Ishikawa (cell line): ENCODE measurements at regions not wholly inside any gene's neighbourhood (a gene's known extent, or its start where the extent isn't known, plus 50 kb on each side); places are given as distances from the start of the nearest gene placed in this dataset.

ENCODE experiments used
- CEBPB ChIP-seq: IDR thresholded peaks from 2 replicates; pipeline ENCODE4 v1.6.1; 2012
- FOXM1 ChIP-seq: IDR thresholded peaks from 2 replicates; pipeline ENCODE4 v1.6.1; 2012; ENCODE audit warnings: low read depth, borderline replicate concordance
- RAD21 ChIP-seq: IDR thresholded peaks from 2 replicates; pipeline ENCODE4 v1.6.1; 2012; ENCODE audit warnings: low read depth
- TCF12 ChIP-seq: IDR thresholded peaks from 2 replicates; pipeline ENCODE4 v1.6.1; 2012; ENCODE audit warnings: low read depth
- TEAD4 ChIP-seq: IDR thresholded peaks from 2 replicates; pipeline ENCODE4 v1.6.1; 2012
- TF ChIP-seq, protein P1 (sequence below): IDR thresholded peaks from 2 replicates; pipeline ENCODE4 v1.6.1; 2012
- TF ChIP-seq, protein P2 (sequence below): IDR thresholded peaks from 2 replicates; pipeline ENCODE4 v1.6.1; 2012; ENCODE audit warnings: low read depth, mild to moderate bottlenecking

DNA sequence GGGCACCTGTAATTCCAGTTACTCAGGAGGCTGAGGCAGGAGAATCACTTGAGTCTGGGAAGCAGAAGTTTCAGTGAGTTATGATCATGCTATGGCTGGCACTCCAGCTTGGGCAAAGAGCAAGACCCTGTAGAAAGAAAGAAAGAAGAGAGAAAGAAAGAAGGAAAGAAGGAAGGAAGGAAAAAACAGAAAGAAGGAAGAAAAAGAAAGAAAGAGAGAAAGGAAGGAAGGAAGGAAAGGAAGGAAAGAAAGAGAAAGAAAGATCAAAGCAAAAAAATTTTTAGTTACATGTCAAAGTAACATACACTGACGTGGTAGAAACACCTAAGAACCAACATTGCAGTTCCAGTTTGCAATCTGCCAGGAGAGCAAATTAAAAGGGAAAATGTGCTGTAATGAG lies 73.8 kb upstream of the JCAD start:
- TF ChIP-seq TEAD4 (no peak), TCF12 (no peak), CEBPB (no peak), FOXM1 (no peak), RAD21 (no peak)
- TF ChIP-seq, protein P1, sequence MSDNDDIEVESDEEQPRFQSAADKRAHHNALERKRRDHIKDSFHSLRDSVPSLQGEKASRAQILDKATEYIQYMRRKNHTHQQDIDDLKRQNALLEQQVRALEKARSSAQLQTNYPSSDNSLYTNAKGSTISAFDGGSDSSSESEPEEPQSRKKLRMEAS: no peak
- TF ChIP-seq, protein P2, sequence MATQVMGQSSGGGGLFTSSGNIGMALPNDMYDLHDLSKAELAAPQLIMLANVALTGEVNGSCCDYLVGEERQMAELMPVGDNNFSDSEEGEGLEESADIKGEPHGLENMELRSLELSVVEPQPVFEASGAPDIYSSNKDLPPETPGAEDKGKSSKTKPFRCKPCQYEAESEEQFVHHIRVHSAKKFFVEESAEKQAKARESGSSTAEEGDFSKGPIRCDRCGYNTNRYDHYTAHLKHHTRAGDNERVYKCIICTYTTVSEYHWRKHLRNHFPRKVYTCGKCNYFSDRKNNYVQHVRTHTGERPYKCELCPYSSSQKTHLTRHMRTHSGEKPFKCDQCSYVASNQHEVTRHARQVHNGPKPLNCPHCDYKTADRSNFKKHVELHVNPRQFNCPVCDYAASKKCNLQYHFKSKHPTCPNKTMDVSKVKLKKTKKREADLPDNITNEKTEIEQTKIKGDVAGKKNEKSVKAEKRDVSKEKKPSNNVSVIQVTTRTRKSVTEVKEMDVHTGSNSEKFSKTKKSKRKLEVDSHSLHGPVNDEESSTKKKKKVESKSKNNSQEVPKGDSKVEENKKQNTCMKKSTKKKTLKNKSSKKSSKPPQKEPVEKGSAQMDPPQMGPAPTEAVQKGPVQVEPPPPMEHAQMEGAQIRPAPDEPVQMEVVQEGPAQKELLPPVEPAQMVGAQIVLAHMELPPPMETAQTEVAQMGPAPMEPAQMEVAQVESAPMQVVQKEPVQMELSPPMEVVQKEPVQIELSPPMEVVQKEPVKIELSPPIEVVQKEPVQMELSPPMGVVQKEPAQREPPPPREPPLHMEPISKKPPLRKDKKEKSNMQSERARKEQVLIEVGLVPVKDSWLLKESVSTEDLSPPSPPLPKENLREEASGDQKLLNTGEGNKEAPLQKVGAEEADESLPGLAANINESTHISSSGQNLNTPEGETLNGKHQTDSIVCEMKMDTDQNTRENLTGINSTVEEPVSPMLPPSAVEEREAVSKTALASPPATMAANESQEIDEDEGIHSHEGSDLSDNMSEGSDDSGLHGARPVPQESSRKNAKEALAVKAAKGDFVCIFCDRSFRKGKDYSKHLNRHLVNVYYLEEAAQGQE: no peak
